Left hindlimb (tissue), 1 donor: ENCODE measurements at regions not wholly inside any gene's neighbourhood (a gene's known extent, or its start where the extent isn't known, plus 50 kb on each side); places are given as distances from the start of the nearest gene placed in this dataset.

Experiments used
- DNase-seq: peaks from one replicate; pipeline ENCODE4 v3.0.0-alpha.2; 2018

- peak; percentile 47 for DNase-seq
Observed at GRCh38 chr3:109532257-109533216, 195.2 kb upstream of the DPPA4 start.

GRCh38 chr3:109545746-109546145 is 208.4 kb upstream of the DPPA4 start:
- DNase-seq, result no peak

- no peak for DNase-seq
Observed at GRCh38 chr3:109548192-109548938, 211.0 kb upstream of the DPPA4 start.

- no peak for DNase-seq
Observed at GRCh38 chr3:109553591-109554371, 216.4 kb upstream of the DPPA4 start.

- no peak for DNase-seq
Observed at GRCh38 chr3:109559389-109559788, 222.0 kb upstream of the DPPA4 start.

- no peak for DNase-seq
Observed at GRCh38 chr3:109563149-109563548, 225.8 kb upstream of the DPPA4 start.

- DNase-seq, result no peak
Observed at GRCh38 chr3:109569135-109569846, 231.9 kb upstream of the DPPA4 start.

GRCh38 chr3:109570408-109570807 is 233.1 kb upstream of the DPPA4 start:
- DNase-seq, result no peak

GRCh38 chr3:109572301-109572700 is 235.0 kb upstream of the DPPA4 start:
- DNase-seq, result no peak

- no peak for DNase-seq
Observed at GRCh38 chr3:109596991-109597390, 259.6 kb upstream of the DPPA4 start.

GRCh38 chr3:109597444-109597843 is 260.1 kb upstream of the DPPA4 start:
- no peak for DNase-seq

- DNase-seq, result no peak
Observed at GRCh38 chr3:109607897-109608296, 270.6 kb upstream of the DPPA4 start.

GRCh38 chr3:109608574-109608973 is 271.2 kb upstream of the DPPA4 start:
- DNase-seq, result no peak

- no peak for DNase-seq
Observed at GRCh38 chr3:109618766-109619378, 281.5 kb upstream of the DPPA4 start.

GRCh38 chr3:109631897-109632296 is 294.6 kb upstream of the DPPA4 start:
- DNase-seq, result peak; percentile 25

GRCh38 chr3:109640146-109640652 is 302.9 kb upstream of the DPPA4 start:
- DNase-seq, result no peak

GRCh38 chr3:109642025-109642424 is 304.7 kb upstream of the DPPA4 start:
- DNase-seq, result no peak

GRCh38 chr3:109643590-109643989 is 306.2 kb upstream of the DPPA4 start:
- DNase-seq, result no peak

- no peak for DNase-seq
Observed at GRCh38 chr3:109644332-109644731, 307.0 kb upstream of the DPPA4 start.

- no peak for DNase-seq
Observed at GRCh38 chr3:109644746-109645145, 307.4 kb upstream of the DPPA4 start.

- DNase-seq, result no peak
Observed at GRCh38 chr3:109648027-109648426, 310.7 kb upstream of the DPPA4 start.

GRCh38 chr3:109656225-109656624 is 318.9 kb upstream of the DPPA4 start:
- no peak for DNase-seq
